GM23248 (cell line): ENCODE measurements at regions not wholly inside any gene's neighbourhood (a gene's known extent, or its start where the extent isn't known, plus 50 kb on each side); places are given as distances from the start of the nearest gene placed in this dataset.

Experiments used
- EZH2 ChIP-seq: fragments of 200-600 bp; sonication (generic); IDR thresholded peaks from 2 replicates; pipeline ENCODE4 v1.6.1; 2018; ENCODE audit warnings: antibody characterized with exemption, mild to moderate bottlenecking; ENCODE audit not compliant: insufficient read depth, poor library complexity, severe bottlenecking
- EZH2phosphoT487 ChIP-seq: fragments of 200-600 bp; sonication (generic); IDR thresholded peaks from 2 replicates; pipeline ENCODE4 v1.6.1; 2018; ENCODE audit warnings: antibody characterized with exemption, moderate library complexity, mild to moderate bottlenecking, low read depth; ENCODE audit not compliant: insufficient read depth

GRCh38 chr18:61752973-61753372, 139.8 kb downstream of the RNF152 start:
- TF ChIP-seq EZH2 = no peak
- TF ChIP-seq EZH2phosphoT487 = no peak
